Astrocyte of the spinal cord (primary cell): ENCODE measurements at regions not wholly inside any gene's neighbourhood (a gene's known extent, or its start where the extent isn't known, plus 50 kb on each side); places are given as distances from the start of the nearest gene placed in this dataset.

Source experiments
- DNase-seq: peaks from one replicate; pipeline ENCODE4 v3.0.0; 2011; ENCODE audit warnings: low read depth, low spot score
- H3K4me3 ChIP-seq: 2 replicates; pipeline ENCODE4 v1.5.1; 2011; ENCODE audit warnings: low read depth, mild to moderate bottlenecking, low read length, moderate library complexity
- CTCF ChIP-seq: IDR thresholded peaks from 2 replicates; pipeline ENCODE4 v1.5.1; 2012; ENCODE audit warnings: low read depth, mild to moderate bottlenecking, low read length, inconsistent platforms
- in situ Hi-C: cut with HindIII; loops from 2 replicates; pipeline ENCODE4 v1.10.0; 2017; ENCODE audit warnings: low sequenced_read_pairs

GRCh38 chr9:96117398-96118080 lies 184.4 kb downstream of the HSD17B3 start:
- no peak for TF ChIP-seq CTCF
- DNase-seq: no peak
- in situ Hi-C loops: no loop called here
- H3K4me3 ChIP-seq: no peak overlapping the region

GRCh38 chr9:96116275-96117064 lies 185.5 kb downstream of the HSD17B3 start:
- in situ Hi-C loops: no loop called here
- TF ChIP-seq CTCF: no peak
- DNase-seq: no peak
- no peak overlapping the region for H3K4me3 ChIP-seq

GRCh38 chr9:96115836-96116235 lies 186.1 kb downstream of the HSD17B3 start:
- TF ChIP-seq CTCF: no peak
- DNase-seq: no peak
- in situ Hi-C loops: no loop called here
- H3K4me3 ChIP-seq: no peak overlapping the region

GRCh38 chr9:96113032-96113431 lies 188.9 kb downstream of the HSD17B3 start:
- in situ Hi-C loops: no loop called here
- no peak overlapping the region for H3K4me3 ChIP-seq
- no peak for TF ChIP-seq CTCF
- no peak for DNase-seq

- in situ Hi-C loops: no loop called here
- DNase-seq: peak; percentile 7
- H3K4me3 ChIP-seq: no peak overlapping the region
- no peak for TF ChIP-seq CTCF
These were observed 192.2 kb downstream of the HSD17B3 start for GRCh38 chr9:96109680-96110351.

- DNase-seq: no peak
- in situ Hi-C loops: no loop called here
- no peak for TF ChIP-seq CTCF
- no peak overlapping the region for H3K4me3 ChIP-seq
These were observed 193.1 kb downstream of the HSD17B3 start for GRCh38 chr9:96108691-96109380.
